ENCODE measurements at regions not wholly inside any gene's neighbourhood (a gene's known extent, or its start where the extent isn't known, plus 50 kb on each side); places are given as distances from the start of the nearest gene placed in this dataset.

- TF ChIP-seq CTCF (IDR thresholded peaks at IDR 0.05; ENCODE audit: low read depth, low read length, missing input control) (no peak), YY1 (IDR thresholded peaks at IDR 0.05) (no peak), TAF1 (conservative IDR thresholded peaks at IDR 0.05) (no peak), REST (IDR thresholded peaks at IDR 0.05) (no peak), JUND (IDR thresholded peaks at IDR 0.05) (peak in 1 of 2 donors; percentile 20), ATF3 (IDR thresholded peaks at IDR 0.05) (no peak), FOXA1 (IDR thresholded peaks at IDR 0.05) (no peak), MAX (IDR thresholded peaks at IDR 0.05) (no peak)
These were observed 518.5 kb downstream of the SOX5 start for GRCh38 chr12:23431006-23431405.

All from liver (tissue), 3 donors.